TTC549 (cell line): ENCODE measurements at regions not wholly inside any gene's neighbourhood (a gene's known extent, or its start where the extent isn't known, plus 50 kb on each side); places are given as distances from the start of the nearest gene placed in this dataset.

Experiments
- FAIRE-seq: peaks from 2 replicates; lab custom pipeline; 2012; peaks lifted over from hg19 to GRCh38; lab: Jason Lieb, UNC

DNA sequence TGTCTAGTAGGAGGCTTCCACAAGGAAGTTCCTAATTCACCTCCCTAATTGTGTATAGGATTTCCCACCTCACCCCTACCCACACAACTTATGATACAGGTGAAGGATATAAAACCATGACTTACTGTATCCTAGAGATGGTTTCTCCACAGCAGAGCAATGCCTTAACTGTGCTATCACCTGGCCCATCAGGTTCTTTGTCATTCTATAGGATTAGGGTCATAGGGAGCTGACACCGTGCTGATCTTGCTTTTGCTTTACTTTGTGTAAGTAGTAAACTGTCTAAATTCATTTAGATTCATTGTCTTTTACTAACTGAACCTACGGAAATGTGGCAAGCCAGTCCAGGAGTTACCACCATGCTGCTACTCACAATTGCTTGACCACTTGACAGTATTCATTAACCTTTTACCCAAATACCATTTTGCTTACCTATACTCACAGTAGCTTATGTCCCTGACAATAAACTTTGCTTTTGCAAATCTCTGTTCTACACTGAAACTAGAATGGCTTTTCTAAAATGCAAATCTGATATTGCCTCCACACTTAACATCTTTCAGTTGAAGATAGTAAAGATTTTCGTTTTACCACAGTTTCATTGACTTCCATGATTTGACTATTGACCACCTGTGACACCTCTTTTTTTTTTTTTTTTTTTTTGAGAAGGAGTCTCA lies 147.6 kb downstream of the IFI44 start:
- FAIRE-seq = no peak

DNA sequence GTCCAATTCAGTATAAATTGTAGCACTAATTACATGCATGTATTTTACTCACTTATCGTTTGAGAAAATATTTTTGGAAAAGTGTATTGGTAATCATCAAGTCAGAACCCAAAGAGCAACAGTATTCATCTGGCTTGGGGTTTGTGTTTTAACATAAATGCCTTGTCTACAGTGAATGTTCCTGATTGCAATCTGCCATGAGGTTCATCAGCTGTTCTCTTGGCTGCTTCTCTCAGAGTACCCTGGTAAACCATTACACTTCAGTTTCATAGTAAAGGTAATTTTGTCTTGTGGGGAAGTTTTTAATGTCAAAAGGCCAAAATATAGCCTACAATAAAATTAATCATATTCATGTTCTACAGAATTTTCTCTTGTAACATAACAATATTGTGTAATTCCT lies 150.3 kb downstream of the IFI44 start:
- FAIRE-seq = no peak

- no peak for FAIRE-seq
Measured at GRCh38 chr1:78814176-78814575, 164.5 kb downstream of the IFI44 start.

- FAIRE-seq = no peak
Measured at GRCh38 chr1:78825561-78825960, 175.9 kb downstream of the IFI44 start.

DNA sequence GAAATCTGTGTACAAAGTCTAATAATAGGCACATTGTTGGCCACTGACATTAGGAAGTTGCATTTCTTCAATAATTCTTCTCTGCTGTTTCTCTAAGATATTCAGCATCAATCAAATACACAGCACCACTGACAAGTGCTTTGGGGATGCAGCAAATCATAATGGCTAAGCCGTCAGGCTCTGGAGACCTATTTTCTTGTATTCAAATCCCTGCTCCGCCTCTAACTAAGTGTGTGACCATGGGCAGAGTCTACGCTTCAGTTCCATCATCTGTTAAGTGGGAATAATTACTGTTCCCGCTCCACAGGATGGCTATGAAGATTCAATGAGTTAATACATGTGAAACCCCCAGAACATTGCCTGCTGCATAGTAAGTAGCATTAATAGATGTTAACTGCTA lies 176.9 kb downstream of the ADGRL4 start:
- no peak for FAIRE-seq

DNA sequence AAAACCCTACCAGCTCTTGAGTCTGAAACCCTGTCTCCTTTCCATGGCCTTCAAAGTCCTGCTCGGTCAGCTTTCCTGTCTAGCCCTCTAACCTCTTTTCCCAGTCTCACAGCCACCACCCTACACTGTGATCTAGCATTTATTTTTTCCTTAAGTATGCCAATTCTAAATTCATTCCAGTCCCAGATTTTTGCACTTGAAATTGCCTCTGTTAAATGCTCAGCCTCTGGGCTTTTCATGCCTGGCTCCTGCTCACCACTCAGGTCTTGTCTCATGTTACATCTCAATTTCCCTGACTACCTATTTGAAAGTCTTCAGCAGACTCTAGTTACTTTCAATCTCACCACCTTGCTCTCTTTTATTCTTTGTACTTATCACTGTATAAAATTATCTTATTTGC lies 176.2 kb downstream of the ADGRL4 start:
- FAIRE-seq = no peak

DNA sequence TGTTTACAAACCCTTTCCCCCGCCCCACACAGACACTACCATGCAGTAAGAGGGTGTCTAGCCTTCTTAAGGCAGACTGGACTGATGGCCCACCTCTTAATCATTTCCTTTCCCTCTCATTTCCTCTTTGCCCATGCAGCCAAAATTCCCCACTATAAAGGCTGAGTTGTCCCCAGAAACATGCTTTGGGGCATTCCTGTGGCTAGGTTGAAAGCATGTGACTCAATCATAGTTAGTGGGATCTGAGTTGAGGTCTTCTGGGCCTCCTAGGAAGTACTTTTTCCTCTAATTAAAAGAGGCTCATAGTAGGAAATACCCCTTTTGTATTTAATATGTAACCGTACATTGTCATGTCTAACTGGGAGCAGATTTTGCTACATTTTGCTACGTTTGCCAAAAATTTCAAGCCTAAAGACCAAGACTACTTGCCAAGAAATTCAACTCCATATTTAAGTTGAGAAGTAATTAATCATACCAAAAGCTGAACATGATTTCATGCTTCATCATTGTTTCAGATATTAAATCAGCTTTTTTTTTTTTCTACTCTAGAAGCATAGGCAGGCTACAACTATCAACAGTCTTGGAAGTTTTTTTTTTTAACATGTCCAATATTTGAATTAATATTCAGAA lies 174.7 kb downstream of the ADGRL4 start:
- FAIRE-seq = no peak

DNA sequence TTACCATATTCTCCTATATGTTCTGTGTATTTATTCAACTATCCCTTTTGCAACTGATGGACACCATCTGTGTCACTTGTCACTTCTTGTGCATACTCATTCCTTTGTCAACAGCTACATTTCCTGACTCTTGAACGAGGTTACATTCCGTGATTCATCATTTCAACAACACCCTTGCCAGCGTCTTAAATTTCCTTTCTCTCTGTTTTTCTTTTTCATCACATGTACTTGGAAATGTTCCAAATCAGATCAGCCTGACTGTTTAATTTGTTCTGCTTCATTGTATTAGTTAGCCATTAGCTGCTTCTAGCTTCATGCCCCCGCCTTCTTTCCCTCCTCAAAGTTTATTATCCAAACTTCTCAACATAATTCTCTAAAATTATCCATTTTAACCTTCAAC lies 173.0 kb downstream of the ADGRL4 start:
- no peak for FAIRE-seq

DNA sequence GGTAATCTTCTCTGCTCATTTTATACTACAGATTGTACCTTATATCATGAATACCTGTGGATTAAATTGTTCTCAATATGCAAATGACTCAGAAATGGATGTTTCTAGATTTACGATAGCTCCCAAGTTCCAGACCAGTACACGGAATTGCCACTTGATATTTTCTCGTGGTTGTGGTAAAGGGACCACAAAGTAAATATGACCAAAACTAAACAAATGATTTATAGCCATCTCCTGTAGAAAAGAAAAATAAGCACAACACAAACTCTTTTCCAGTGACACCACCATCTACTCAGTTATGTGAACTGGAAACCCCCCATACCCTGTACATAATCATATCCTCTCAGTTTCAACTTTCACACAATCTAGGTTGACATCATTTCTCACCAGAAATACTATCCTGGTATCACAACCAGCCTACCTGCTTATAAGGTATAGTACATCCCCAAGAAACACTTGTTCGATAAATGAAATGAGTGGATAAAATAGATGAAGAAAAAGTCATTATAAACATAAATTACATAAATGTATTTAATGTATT lies 172.3 kb downstream of the ADGRL4 start:
- FAIRE-seq = no peak

GRCh38 chr1:78836726-78837125 lies 169.8 kb downstream of the ADGRL4 start:
- FAIRE-seq = no peak

- FAIRE-seq = peak; percentile 71
Measured at GRCh38 chr1:78839704-78840277, 166.7 kb downstream of the ADGRL4 start.
